GM12865 (cell line): ENCODE measurements at regions not wholly inside any gene's neighbourhood (a gene's known extent, or its start where the extent isn't known, plus 50 kb on each side); places are given as distances from the start of the nearest gene placed in this dataset.
"Not testable (repeated sequence)": the region's sequence is repeated elsewhere in the genome, so short reads cannot be mapped to it uniquely, and the experiment has no call there.

Experiments used
- DNase-seq: peaks from one replicate; pipeline ENCODE4 v3.0.0; 2010; ENCODE audit warnings: low read depth
- H3K4me3 ChIP-seq: 2 replicates; pipeline ENCODE4 v1.5.1; 2011; ENCODE audit warnings: mild to moderate bottlenecking, low read depth, low read length, control low read depth
- CTCF ChIP-seq: IDR thresholded peaks from 2 replicates; pipeline ENCODE4 v1.5.1; 2011; ENCODE audit warnings: low read length, control low read depth, low read depth, inconsistent platforms; ENCODE audit not compliant: insufficient read depth; ENCODE audit errors: missing control alignments

DNA sequence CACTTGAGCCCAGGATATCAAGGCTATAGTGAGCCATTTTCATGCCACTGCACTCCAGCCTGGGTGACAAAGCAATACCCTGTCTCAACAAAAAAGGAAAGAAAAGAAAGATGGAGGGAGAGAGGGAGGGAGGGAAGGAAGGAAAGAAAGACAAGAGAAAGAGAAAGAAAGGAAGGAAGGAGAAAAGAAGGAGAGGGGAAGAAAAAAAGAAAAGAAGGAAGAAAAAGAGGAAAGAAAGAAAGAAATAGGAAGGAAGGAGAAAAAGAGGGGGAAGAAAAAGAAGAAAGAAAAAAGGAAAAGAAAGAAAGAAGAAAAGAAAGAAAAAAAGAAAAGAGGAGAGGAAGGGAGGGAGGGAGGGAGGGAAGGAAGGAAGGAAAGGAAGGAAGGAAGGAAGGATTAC lies 321.5 kb upstream of the CNTNAP2 start:
- TF ChIP-seq CTCF, result no peak
- no peak for DNase-seq

DNA sequence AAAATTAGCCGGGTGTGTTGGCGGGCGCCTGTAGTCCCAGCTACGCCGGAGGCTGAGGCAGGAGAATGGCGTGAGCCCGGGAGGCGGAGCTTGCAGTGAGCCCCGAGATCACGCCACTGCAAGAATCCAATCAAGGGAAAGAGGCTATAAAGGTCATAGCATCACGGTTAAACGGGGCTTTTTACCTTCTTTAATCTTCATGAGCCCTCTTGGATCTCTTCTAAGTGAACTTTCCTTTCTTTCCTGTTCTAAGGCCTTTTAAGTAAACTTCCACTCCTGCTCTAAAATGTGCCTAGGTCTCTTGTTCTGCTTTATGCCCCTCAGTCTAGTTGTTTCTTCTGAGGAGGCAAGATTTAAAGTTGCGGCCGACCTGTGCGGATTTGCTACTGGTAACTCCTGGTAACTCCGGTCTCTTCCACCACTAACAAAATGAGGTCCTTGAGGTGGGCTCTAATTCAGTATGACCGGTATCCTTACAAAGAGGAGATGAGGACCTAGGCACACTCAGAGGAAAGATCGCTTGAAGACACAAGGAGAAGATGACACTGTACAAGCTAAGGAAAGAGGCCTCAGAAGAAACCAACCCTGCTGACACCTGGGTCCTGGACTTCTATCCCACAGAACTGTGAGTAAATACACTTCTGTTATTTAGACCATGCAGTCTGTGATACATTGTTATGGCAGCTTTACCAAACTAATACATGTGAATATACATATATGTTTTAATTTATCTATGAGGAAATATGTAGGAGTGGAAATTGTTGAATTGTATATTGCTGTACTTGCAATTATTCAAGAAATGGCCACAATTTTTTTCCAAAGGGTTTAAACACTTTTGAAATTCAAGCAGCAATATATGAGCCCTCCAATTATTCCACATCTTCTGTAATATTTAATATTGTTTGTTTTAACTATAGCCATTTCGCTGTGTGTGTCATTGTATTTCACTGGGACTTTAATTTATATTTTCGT lies 331.5 kb upstream of the CNTNAP2 start:
- no peak overlapping the region for H3K4me3 ChIP-seq
- no peak for DNase-seq
- TF ChIP-seq CTCF, result no peak

More for the DNA sequence above, 321.5 kb upstream of the CNTNAP2 start:
- no peak overlapping the region for H3K4me3 ChIP-seq

DNA sequence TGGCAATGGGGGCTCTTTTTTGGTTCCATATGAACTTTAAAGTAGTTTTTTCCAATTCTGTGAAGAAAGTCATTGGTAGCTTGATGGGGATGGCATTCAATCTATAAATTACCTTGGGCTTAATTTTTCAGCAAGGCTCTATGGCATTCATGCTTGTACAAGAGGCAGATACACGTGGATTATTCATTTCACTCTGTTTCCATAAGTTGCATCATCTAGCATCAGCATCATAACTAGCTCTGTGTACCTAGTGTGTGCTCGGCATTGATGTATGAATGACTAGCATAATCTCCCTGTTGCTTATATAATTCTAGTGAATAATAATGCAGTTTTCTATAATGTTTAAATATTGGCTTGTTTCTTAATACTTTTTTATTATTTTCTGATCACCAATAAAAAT lies 335.2 kb upstream of the CNTNAP2 start:
- DNase-seq, H3K4me3 ChIP-seq: not testable (repeated sequence)

DNA sequence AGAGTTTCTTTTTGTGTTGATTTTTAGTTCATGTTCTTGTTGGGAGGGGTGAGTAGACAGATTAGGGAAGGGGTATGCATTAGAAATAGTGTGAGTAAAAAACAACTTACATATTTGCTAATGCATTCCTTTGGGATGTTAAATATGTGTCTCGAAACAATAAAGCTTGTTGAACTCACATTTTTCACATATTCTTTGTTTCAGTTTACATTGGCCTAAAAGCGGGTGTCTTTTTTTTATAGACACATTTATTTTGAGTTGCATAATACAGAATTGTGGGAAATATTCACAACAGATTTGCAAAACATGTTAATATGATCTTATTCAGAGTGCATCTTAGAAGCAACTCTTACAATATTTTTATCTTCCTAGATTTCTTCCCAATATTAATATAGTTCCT lies 337.5 kb upstream of the CNTNAP2 start:
- TF ChIP-seq CTCF, result no peak
- DNase-seq, result no peak
- H3K4me3 ChIP-seq, result no peak overlapping the region

- no peak for TF ChIP-seq CTCF
- no peak for DNase-seq
- no peak overlapping the region for H3K4me3 ChIP-seq
These were observed 341.8 kb upstream of the CNTNAP2 start for GRCh38 chr7:145774777-145775176.

DNA sequence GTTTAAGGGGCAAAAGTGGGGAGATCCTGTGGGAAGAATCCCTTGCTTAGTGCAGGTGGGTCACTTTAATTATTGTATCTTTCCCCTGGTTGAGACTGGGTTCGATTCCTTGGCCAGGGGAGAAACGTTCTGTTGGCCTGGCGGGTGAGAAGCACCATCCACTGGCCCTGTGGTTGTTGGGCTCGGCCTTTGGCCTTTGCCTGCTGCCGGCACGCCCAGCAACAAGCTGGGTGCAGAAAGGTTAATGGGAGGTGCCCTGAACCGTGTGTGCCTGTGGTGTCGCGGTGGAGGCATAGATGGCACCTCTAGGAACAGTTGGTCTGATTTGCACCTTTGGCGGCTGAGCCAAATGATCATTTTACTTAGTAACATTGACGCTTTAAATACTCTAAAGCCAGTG lies 363.6 kb upstream of the CNTNAP2 start:
- no peak for TF ChIP-seq CTCF
- no peak overlapping the region for H3K4me3 ChIP-seq
- DNase-seq, result no peak

GRCh38 chr7:145737617-145738016 lies 379.0 kb upstream of the CNTNAP2 start:
- no peak for TF ChIP-seq CTCF
- H3K4me3 ChIP-seq, result no peak overlapping the region
- DNase-seq, result no peak
